ENCODE measurements at regions not wholly inside any gene's neighbourhood (a gene's known extent, or its start where the extent isn't known, plus 50 kb on each side); places are given as distances from the start of the nearest gene placed in this dataset.

- no peak for DNase-seq (ENCODE audit: low spot score in 2 of 2)
- H3K9me3 ChIP-seq = no peaks in the 10 kb centered on the region
- H3K4me1 ChIP-seq = no peaks in the 10 kb centered on the region
- no peaks in the 10 kb centered on the region for H3K36me3 ChIP-seq
- no peak overlapping the region for H3K27ac ChIP-seq
- no peaks in the 10 kb centered on the region for H3K27me3 ChIP-seq
- no peak overlapping the region for H3K4me3 ChIP-seq
- WGBS = 57% methylated on average over 2 of the region's 2 CpGs
- TF ChIP-seq EP300 (IDR thresholded peaks at IDR 0.05) (no peak), POLR2A (IDR thresholded peaks at IDR 0.05) (no peak), POLR2AphosphoS5 (IDR thresholded peaks at IDR 0.05) (no peak), CTCF (IDR thresholded peaks at IDR 0.05) (no peak)
Observed at GRCh38 chr21:15390049-15390448, 325.2 kb upstream of the NRIP1 start.

DNA sequence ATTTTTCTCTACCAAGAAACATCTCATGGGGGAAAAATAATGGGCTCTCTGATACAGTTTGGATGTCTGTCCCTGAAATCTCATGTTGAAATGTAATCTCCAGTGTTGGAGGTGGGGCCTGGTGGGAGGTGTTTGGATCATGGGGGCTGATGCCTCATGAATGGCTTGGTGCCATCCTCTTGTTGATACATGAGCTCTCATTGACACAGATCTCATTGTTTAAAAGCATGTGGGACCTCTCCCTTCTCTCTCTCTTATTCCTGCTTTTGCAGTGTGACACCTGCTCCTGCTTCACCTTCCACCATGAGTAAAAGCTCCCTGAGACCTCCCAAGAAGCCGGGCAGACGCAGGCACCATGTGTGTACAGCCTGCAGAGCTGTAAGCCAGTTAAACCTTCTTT lies 332.5 kb upstream of the NRIP1 start:
- WGBS = 87% methylated on average over 2 of the region's 2 CpGs
- Histone ChIP-seq H3K9me3 (no peaks in the 10 kb centered on the region), H3K36me3 (no peaks in the 10 kb centered on the region), H3K27me3 (no peaks in the 10 kb centered on the region), H3K4me1 (no peaks in the 10 kb centered on the region), H3K27ac (no peak overlapping the region), H3K4me3 (no peak overlapping the region)
- TF ChIP-seq POLR2AphosphoS5 (IDR thresholded peaks at IDR 0.05) = no peak
- TF ChIP-seq CTCF (IDR thresholded peaks at IDR 0.05) = no peak
- TF ChIP-seq EP300 (IDR thresholded peaks at IDR 0.05) = no peak
- TF ChIP-seq POLR2A (IDR thresholded peaks at IDR 0.05) = no peak
- DNase-seq (ENCODE audit: low spot score in 2 of 2) = no peak

GRCh38 chr21:15400905-15401304 lies 328.9 kb upstream of the USP25 start:
- Histone ChIP-seq H3K27ac (no peak overlapping the region), H3K4me3 (no peak overlapping the region), H3K36me3 (no peaks in the 10 kb centered on the region), H3K9me3 (no peaks in the 10 kb centered on the region), H3K27me3 (no peaks in the 10 kb centered on the region), H3K4me1 (no peaks in the 10 kb centered on the region)
- WGBS = 65% methylated on average over 1 of the region's 1 CpG
- no peak for DNase-seq (ENCODE audit: low spot score in 2 of 2)
- no peak for TF ChIP-seq POLR2A (IDR thresholded peaks at IDR 0.05)
- TF ChIP-seq POLR2AphosphoS5 (IDR thresholded peaks at IDR 0.05) = no peak
- TF ChIP-seq EP300 (IDR thresholded peaks at IDR 0.05) = no peak
- no peak for TF ChIP-seq CTCF (IDR thresholded peaks at IDR 0.05)

- Histone ChIP-seq H3K36me3 (no peaks in the 10 kb centered on the region), H3K27me3 (no peaks in the 10 kb centered on the region), H3K4me1 (no peaks in the 10 kb centered on the region), H3K27ac (no peak overlapping the region), H3K9me3 (no peaks in the 10 kb centered on the region), H3K4me3 (no peak overlapping the region)
- WGBS = 85% methylated on average over 4 of the region's 4 CpGs
- DNase-seq (ENCODE audit: low spot score in 2 of 2) = no peak
- TF ChIP-seq POLR2A (IDR thresholded peaks at IDR 0.05) (no peak), EP300 (IDR thresholded peaks at IDR 0.05) (no peak), POLR2AphosphoS5 (IDR thresholded peaks at IDR 0.05) (no peak), CTCF (IDR thresholded peaks at IDR 0.05) (no peak)
Observed at GRCh38 chr21:15401331-15401730, 328.5 kb upstream of the USP25 start.

DNA sequence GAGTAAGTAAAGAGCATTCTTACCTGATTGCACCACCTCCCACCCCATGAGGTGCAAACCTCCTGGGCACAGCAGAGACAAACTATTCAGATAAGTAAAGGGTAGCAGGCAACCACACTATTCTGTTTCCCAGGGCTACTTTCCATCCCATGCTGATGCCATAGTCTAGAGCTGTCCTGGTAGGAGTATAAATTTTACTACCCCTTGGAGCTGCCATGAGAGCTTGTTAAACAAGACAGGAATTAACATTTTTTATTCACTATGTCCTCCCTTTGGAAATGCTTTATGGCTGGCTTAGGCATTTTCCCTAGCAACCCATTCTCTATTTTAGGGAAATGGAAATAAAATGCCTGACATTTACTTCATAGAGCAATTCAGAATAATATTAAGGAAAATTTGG lies 324.6 kb upstream of the USP25 start:
- no peak overlapping the region for H3K27ac ChIP-seq
- no peaks in the 10 kb centered on the region for H3K27me3 ChIP-seq
- H3K4me1 ChIP-seq = no peaks in the 10 kb centered on the region
- no peak for DNase-seq (ENCODE audit: low spot score in 2 of 2)
- no peaks in the 10 kb centered on the region for H3K9me3 ChIP-seq
- no peak overlapping the region for H3K4me3 ChIP-seq
- H3K36me3 ChIP-seq = no peaks in the 10 kb centered on the region
- TF ChIP-seq POLR2AphosphoS5 (IDR thresholded peaks at IDR 0.05) = no peak
- no peak for TF ChIP-seq POLR2A (IDR thresholded peaks at IDR 0.05)
- no peak for TF ChIP-seq EP300 (IDR thresholded peaks at IDR 0.05)
- TF ChIP-seq CTCF (IDR thresholded peaks at IDR 0.05) = no peak

Data from suprapubic skin (tissue), 4 donors.